Effector memory CD4-positive, alpha-beta T cell (primary cell): ENCODE measurements at regions not wholly inside any gene's neighbourhood (a gene's known extent, or its start where the extent isn't known, plus 50 kb on each side); places are given as distances from the start of the nearest gene placed in this dataset.
"Not testable (repeated sequence)": the region's sequence is repeated elsewhere in the genome, so short reads cannot be mapped to it uniquely, and the experiment has no call there.

Experiments used
- DNase-seq, 3 donors: peaks; one replicate each; pipeline ENCODE4 v3.0.0-alpha.2; 2020
- H3K27ac ChIP-seq: 2 replicates; pipeline ENCODE4 v1.7.0; 2013; ENCODE audit warnings: mild to moderate bottlenecking, low read length, moderate library complexity; ENCODE audit not compliant: insufficient read depth, poor library complexity, severe bottlenecking
- H3K27me3 ChIP-seq: replicated peaks from 2 replicates; pipeline ENCODE4 v1.7.0; 2013; ENCODE audit warnings: mild to moderate bottlenecking, low read length; ENCODE audit not compliant: insufficient read depth, control insufficient read depth, poor library complexity, severe bottlenecking
- H3K36me3 ChIP-seq: 2 replicates; pipeline ENCODE4 v1.7.0; 2013; ENCODE audit warnings: mild to moderate bottlenecking, low read length, moderate library complexity; ENCODE audit not compliant: control insufficient read depth, insufficient read depth
- H3K4me1 ChIP-seq: 2 replicates; pipeline ENCODE4 v1.7.0; 2013; ENCODE audit warnings: low read length, mild to moderate bottlenecking; ENCODE audit not compliant: control insufficient read depth, insufficient read depth, poor library complexity, severe bottlenecking
- H3K4me3 ChIP-seq: 2 replicates; pipeline ENCODE4 v1.7.0; 2013; ENCODE audit warnings: low read length, low read depth, mild to moderate bottlenecking; ENCODE audit not compliant: insufficient read depth, poor library complexity, severe bottlenecking
- H3K9me3 ChIP-seq: 2 replicates; pipeline ENCODE4 v1.7.0; 2013; ENCODE audit warnings: mild to moderate bottlenecking, low read length, moderate library complexity; ENCODE audit not compliant: control insufficient read depth

DNA sequence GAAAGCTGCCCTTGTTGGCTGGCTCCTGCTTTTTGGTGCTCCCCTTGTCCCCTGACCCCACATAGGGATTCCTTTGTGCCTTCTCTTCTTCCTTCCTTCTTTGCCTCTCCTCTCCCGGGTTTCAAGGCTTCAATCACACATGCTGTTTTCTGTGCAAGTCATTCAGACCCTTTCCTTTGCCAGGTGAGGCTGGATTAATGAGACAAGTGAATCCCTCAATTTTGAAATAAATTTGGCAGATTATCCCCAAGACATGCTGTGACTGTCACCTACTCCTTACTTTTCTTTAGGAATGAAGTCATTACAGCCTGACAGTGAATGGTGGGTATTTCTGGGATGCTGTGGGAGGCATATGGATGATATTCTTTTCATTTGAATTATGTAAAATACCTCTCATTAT, 259.0 kb upstream of the RGMA start:
- Histone ChIP-seq H3K9me3 (no peaks in the 10 kb centered on the region), H3K4me1 (no peaks in the 10 kb centered on the region), H3K27me3 (no peaks in the 10 kb centered on the region), H3K36me3 (no peaks in the 10 kb centered on the region), H3K4me3 (no peak overlapping the region), H3K27ac (no peak overlapping the region)
- no peak for DNase-seq

GRCh38 chr15:93345981-93346380, 257.0 kb upstream of the RGMA start:
- no peak for DNase-seq
- no peak overlapping the region for H3K4me3 ChIP-seq
- H3K9me3 ChIP-seq: no peaks in the 10 kb centered on the region
- H3K27me3 ChIP-seq: no peaks in the 10 kb centered on the region
- H3K4me1 ChIP-seq: no peaks in the 10 kb centered on the region
- H3K36me3 ChIP-seq: no peaks in the 10 kb centered on the region
- no peak overlapping the region for H3K27ac ChIP-seq

DNA sequence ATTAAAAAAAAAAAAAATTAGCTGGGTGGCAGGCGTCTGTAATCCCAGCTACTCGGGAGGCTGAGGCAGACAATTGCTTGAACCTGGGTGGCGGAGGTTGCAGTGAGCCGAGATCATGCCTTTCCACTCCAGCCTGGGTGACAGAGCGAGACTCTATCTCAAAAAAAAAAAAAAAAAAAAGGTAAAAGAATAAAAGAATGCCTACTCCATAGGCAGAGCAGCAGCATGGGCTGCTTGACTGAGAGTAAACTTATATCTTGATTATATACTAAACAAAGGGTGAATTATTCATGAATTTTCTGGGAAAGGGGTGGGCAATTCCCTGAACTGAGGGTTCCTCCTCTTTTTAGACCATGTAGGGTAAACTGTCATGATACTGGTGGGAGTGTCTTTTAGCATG, 254.4 kb upstream of the RGMA start:
- not testable (repeated sequence) for H3K27me3 ChIP-seq, H3K36me3 ChIP-seq, H3K4me1 ChIP-seq, H3K9me3 ChIP-seq, H3K4me3 ChIP-seq, H3K27ac ChIP-seq, DNase-seq

GRCh38 chr15:93341164-93341563, 252.2 kb upstream of the RGMA start:
- no peaks in the 10 kb centered on the region for H3K4me1 ChIP-seq
- H3K4me3 ChIP-seq: no peak overlapping the region
- H3K36me3 ChIP-seq: no peaks in the 10 kb centered on the region
- no peaks in the 10 kb centered on the region for H3K27me3 ChIP-seq
- H3K27ac ChIP-seq: no peak overlapping the region
- DNase-seq: no peak
- H3K9me3 ChIP-seq: no peaks in the 10 kb centered on the region

- H3K27me3 ChIP-seq: no peaks in the 10 kb centered on the region
- H3K36me3 ChIP-seq: no peaks in the 10 kb centered on the region
These were observed 251.4 kb upstream of the RGMA start for GRCh38 chr15:93340406-93340805.

GRCh38 chr15:93333796-93334195, 244.8 kb upstream of the RGMA start:
- no peak overlapping the region for H3K27ac ChIP-seq
- H3K4me1 ChIP-seq: no peaks in the 10 kb centered on the region
- H3K36me3 ChIP-seq: no peaks in the 10 kb centered on the region
- no peaks in the 10 kb centered on the region for H3K27me3 ChIP-seq
- no peak for DNase-seq
- H3K9me3 ChIP-seq: no peaks in the 10 kb centered on the region
- no peak overlapping the region for H3K4me3 ChIP-seq

More at GRCh38 chr15:93340406-93340805, 251.4 kb upstream of the RGMA start:
- Histone ChIP-seq H3K27ac (no peak overlapping the region), H3K4me3 (no peak overlapping the region), H3K4me1 (no peaks in the 10 kb centered on the region), H3K9me3 (no peaks in the 10 kb centered on the region)
- DNase-seq: no peak

- H3K27me3 ChIP-seq, H3K4me3 ChIP-seq, H3K27ac ChIP-seq, H3K9me3 ChIP-seq, H3K4me1 ChIP-seq, DNase-seq, H3K36me3 ChIP-seq: not testable (repeated sequence)
These were observed 244.1 kb upstream of the RGMA start for GRCh38 chr15:93333126-93333525.

GRCh38 chr15:93332168-93332553, 243.2 kb upstream of the RGMA start:
- Histone ChIP-seq H3K27ac (no peak overlapping the region), H3K4me3 (no peak overlapping the region), H3K27me3 (no peaks in the 10 kb centered on the region), H3K4me1 (no peaks in the 10 kb centered on the region), H3K9me3 (no peaks in the 10 kb centered on the region), H3K36me3 (no peaks in the 10 kb centered on the region)
- no peak for DNase-seq

- H3K4me3 ChIP-seq: no peak overlapping the region
- H3K27ac ChIP-seq: no peak overlapping the region
- H3K36me3 ChIP-seq: no peaks in the 10 kb centered on the region
- no peak for DNase-seq
- H3K4me1 ChIP-seq: no peaks in the 10 kb centered on the region
- H3K9me3 ChIP-seq: no peaks in the 10 kb centered on the region
- no peaks in the 10 kb centered on the region for H3K27me3 ChIP-seq
These were observed 242.6 kb upstream of the RGMA start for GRCh38 chr15:93331545-93332167.

DNA sequence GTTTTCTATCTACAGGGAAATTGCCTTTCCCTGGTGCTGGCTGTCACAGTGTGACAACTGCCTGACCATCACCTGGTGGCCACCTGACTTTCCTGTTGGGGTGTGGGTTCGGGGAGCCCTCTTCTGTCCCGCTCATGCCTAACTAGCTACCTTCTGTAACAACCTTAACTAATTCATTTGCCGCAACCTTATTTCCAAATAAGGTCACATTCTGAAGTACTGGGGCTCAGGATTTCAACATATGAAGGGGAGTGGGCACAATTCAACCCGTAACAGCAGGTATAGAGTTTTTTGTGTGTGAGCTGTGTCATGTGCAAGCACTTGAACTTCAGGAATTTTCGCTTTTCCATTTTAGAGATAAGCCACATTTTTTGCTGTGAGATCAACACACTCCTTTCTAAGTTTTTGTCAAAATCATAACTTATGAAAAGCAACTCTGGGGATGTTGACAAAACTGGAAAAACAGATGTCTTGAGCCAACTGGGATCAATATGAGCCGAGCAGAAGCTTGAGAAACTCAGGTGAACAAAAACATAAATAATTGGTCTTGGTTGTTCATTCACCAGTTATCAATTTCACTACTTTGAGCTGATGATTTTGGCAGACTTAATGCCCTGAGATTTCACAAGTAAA, 242.0 kb upstream of the RGMA start:
- H3K4me3 ChIP-seq: no peak overlapping the region
- H3K9me3 ChIP-seq: no peaks in the 10 kb centered on the region
- no peak overlapping the region for H3K27ac ChIP-seq
- H3K36me3 ChIP-seq: no peaks in the 10 kb centered on the region
- no peak for DNase-seq
- H3K27me3 ChIP-seq: no peaks in the 10 kb centered on the region
- H3K4me1 ChIP-seq: no peaks in the 10 kb centered on the region
